Activated CD8-positive, alpha-beta memory T cell treated with anti-CD3 and anti-CD28 coated beads, Interleukin-2, amount 10 ng/mL, durations not matched to agents 7 days and 5 days (primary cell): ENCODE measurements at regions not wholly inside any gene's neighbourhood (a gene's known extent, or its start where the extent isn't known, plus 50 kb on each side); places are given as distances from the start of the nearest gene placed in this dataset.

ENCODE experiments used
- ATAC-seq: fragments of 150-1000 bp; cut with Tn5 transposase; one replicate; pipeline ENCODE4 v1.10.0; 2021; ENCODE audit warnings: moderate library complexity
- CTCF ChIA-PET: fragments of 350-600 bp; sonication (Branson Sonifier 250); formaldehyde crosslinking; loops from one replicate; lab custom pipeline; 2021; ENCODE audit warnings: antibody characterized with exemption; lab: Charles Lee
- DNase-seq: peaks from one replicate; pipeline ENCODE4 v3.0.0-alpha.2; 2020
- H3K27ac Mint-ChIP-seq: one replicate; pipeline ENCODE4 v1.8.0; 2021; ENCODE audit warnings: mild to moderate bottlenecking, mixed read lengths
- H3K27me3 Mint-ChIP-seq: one replicate; pipeline ENCODE4 v1.8.0; 2021; ENCODE audit warnings: mixed read lengths
- H3K36me3 Mint-ChIP-seq: one replicate; pipeline ENCODE4 v1.8.0; 2021; ENCODE audit warnings: mild to moderate bottlenecking, mixed read lengths
- H3K4me1 Mint-ChIP-seq: one replicate; pipeline ENCODE4 v1.8.0; 2021; ENCODE audit warnings: mixed read lengths
- H3K4me3 Mint-ChIP-seq: one replicate; pipeline ENCODE4 v1.8.0; 2021; ENCODE audit warnings: mild to moderate bottlenecking, moderate library complexity, mixed read lengths
- H3K9me3 Mint-ChIP-seq: one replicate; pipeline ENCODE4 v1.8.0; 2022; ENCODE audit warnings: low read depth, mixed read lengths

GRCh38 chr7:116329686-116330503, 119.6 kb downstream of the TES start:
- no peak for ATAC-seq

GRCh38 chr7:116331020-116331419, 120.7 kb downstream of the TES start:
- no peak overlapping the region for H3K27ac Mint-ChIP-seq
- DNase-seq (no peak), ATAC-seq (no peak)
- H3K27me3 Mint-ChIP-seq: peaks cover 38% of the 10 kb centered on the region
- no peak overlapping the region for H3K4me3 Mint-ChIP-seq
- CTCF ChIA-PET: no interaction called here
- no peaks in the 10 kb centered on the region for H3K4me1 Mint-ChIP-seq
- H3K36me3 Mint-ChIP-seq: no peaks in the 10 kb centered on the region
- no peaks in the 10 kb centered on the region for H3K9me3 Mint-ChIP-seq

More at GRCh38 chr7:116329686-116330503, 119.6 kb downstream of the TES start:
- no peaks in the 10 kb centered on the region for H3K9me3 Mint-ChIP-seq
- H3K27me3 Mint-ChIP-seq: peaks cover 36% of the 10 kb centered on the region
- CTCF ChIA-PET: no interaction called here
- no peak overlapping the region for H3K27ac Mint-ChIP-seq
- no peaks in the 10 kb centered on the region for H3K4me1 Mint-ChIP-seq
- no peak for DNase-seq
- H3K36me3 Mint-ChIP-seq: no peaks in the 10 kb centered on the region
- no peak overlapping the region for H3K4me3 Mint-ChIP-seq

DNA sequence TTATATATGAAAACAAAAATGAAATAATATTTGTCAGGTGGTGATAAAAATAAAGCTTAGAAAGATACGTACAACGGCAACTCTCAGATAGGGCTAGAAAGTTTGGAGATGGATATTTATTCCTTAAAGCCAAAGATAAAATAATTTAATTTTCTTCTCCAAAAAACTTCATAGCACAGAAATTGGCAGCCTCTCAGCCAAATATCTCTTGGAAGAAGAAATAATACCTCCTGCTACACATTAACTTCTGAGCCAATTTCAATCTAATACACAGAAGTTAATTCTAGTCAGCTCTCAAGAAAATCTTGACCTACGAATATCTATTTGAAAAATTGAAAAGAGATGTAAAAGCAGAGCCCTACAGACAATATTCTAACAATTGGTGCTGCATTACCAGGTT, 122.4 kb downstream of the TES start:
- CTCF ChIA-PET: no interaction called here

GRCh38 chr7:116334555-116334954, 124.2 kb downstream of the TES start:
- Mint-ChIP-seq H3K27ac (no peak overlapping the region), H3K4me1 (no peaks in the 10 kb centered on the region), H3K27me3 (peaks cover 43% of the 10 kb centered on the region), H3K9me3 (no peaks in the 10 kb centered on the region), H3K36me3 (no peaks in the 10 kb centered on the region), H3K4me3 (no peak overlapping the region)
- no peak for DNase-seq
- ATAC-seq: no peak
- CTCF ChIA-PET: no interaction called here

More for the DNA sequence above, 122.4 kb downstream of the TES start:
- Mint-ChIP-seq H3K27ac (no peak overlapping the region), H3K4me1 (no peaks in the 10 kb centered on the region), H3K36me3 (no peaks in the 10 kb centered on the region), H3K4me3 (no peak overlapping the region), H3K27me3 (peaks cover 38% of the 10 kb centered on the region), H3K9me3 (no peaks in the 10 kb centered on the region)
- no peak for ATAC-seq
- DNase-seq: no peak

DNA sequence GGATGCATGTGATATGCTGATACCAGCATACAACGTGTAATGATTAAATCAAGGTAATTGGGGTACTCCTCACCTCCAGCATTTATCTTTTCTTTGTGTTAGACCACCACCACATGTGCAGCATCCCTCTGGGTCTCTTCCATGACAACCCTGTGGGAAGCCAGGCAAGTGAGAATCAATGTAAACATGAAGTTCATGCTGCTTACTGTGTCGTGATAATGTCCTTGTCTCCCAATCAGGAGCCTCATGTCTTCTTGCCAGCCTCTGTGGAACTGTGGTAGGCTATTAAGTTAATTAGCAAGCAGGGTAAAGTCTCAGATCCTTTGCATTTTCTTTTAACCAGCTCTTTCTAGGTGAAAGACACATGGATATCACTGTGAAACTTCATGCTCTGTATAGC, 126.7 kb downstream of the TES start:
- CTCF ChIA-PET: no interaction called here
- no peak for ATAC-seq
- no peaks in the 10 kb centered on the region for H3K9me3 Mint-ChIP-seq

DNA sequence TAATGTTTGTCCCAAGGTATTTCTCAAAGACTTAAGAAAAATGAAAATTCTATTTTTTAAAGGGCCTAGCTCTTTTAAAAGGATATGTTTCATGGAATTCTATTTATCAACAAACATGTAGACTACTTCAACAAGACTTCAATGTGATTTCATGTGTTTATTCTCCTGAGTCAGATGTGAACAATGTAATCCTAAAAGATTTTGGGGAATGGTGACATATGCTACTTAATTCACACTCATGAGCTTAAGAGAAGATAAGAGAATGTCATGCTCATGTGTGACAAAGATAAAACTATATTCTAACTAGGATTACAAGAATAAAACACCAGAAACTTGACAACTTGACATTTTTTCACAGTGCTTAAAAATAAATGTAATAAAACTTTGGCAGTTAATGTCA, 127.5 kb downstream of the TES start:
- H3K4me3 Mint-ChIP-seq: no peak overlapping the region
- DNase-seq: no peak

More for the DNA sequence above, 126.7 kb downstream of the TES start:
- Mint-ChIP-seq H3K27me3 (peaks cover 35% of the 10 kb centered on the region), H3K4me3 (no peak overlapping the region), H3K36me3 (no peaks in the 10 kb centered on the region), H3K4me1 (peaks cover 5% of the 10 kb centered on the region), H3K27ac (no peak overlapping the region)
- DNase-seq: no peak

DNA sequence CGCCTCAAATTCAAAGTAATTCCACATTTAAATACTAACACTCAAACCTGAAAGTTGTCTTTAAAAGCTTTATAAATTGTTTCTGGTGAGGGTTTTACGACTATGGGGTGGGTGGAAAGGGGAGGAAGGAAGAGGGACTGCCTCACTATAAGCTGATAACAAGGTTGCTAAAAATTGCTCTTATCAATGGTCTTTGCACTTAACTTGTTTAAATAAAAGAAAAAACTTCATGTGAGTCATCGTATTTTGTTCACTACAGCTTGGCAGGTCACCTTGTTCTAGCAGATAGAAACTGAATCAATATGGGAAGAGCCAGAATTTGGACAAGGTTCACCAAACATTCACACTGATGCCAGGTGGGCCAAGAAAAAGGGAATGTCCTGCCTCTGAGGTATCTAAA, 129.2 kb downstream of the TES start:
- Mint-ChIP-seq H3K27me3 (peaks cover 33% of the 10 kb centered on the region), H3K36me3 (no peaks in the 10 kb centered on the region), H3K4me1 (peaks cover 8% of the 10 kb centered on the region), H3K27ac (no peak overlapping the region), H3K4me3 (no peak overlapping the region), H3K9me3 (no peaks in the 10 kb centered on the region)
- CTCF ChIA-PET: no interaction called here
- ATAC-seq: no peak
- no peak for DNase-seq

More for the DNA sequence above, 127.5 kb downstream of the TES start:
- Mint-ChIP-seq H3K9me3 (no peaks in the 10 kb centered on the region), H3K27me3 (peaks cover 31% of the 10 kb centered on the region), H3K27ac (no peak overlapping the region), H3K36me3 (no peaks in the 10 kb centered on the region), H3K4me1 (peaks cover 8% of the 10 kb centered on the region)
- CTCF ChIA-PET: no interaction called here
- no peak for ATAC-seq

DNA sequence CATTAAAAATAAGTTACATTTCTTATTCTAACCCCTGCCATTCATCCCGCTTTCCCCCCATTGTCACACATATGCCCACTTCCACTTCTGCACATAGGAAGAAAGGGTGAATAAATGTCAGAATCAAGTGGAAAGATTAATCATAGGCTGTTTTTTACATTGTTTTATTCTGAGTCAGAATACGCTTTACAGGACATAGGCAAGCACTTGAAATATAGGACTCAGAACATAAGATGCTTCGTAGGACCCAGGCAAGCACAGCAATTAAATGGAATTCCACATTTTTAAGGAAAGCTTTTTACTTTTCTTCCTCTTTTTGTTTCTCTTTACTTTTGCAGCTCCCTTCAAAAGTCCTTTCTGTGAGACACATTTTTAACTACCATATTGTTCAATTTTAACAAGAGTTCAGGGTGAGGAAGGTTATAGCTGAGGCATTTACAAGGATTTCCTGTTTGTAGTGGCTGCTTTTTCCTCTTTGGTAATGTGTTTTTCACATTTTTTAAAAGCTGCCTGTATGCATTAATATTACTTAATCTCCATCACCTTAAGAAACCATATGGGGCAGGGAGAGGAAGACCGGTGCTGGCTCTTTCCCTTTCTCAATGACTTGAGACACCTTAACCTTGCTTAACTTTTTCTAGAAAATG, 130.0 kb downstream of the TES start:
- CTCF ChIA-PET: no interaction called here
- no peak overlapping the region for H3K4me3 Mint-ChIP-seq
- peaks cover 36% of the 10 kb centered on the region for H3K27me3 Mint-ChIP-seq
- no peaks in the 10 kb centered on the region for H3K9me3 Mint-ChIP-seq
- ATAC-seq: no peak
- no peaks in the 10 kb centered on the region for H3K36me3 Mint-ChIP-seq
- DNase-seq: no peak
- H3K4me1 Mint-ChIP-seq: peaks cover 8% of the 10 kb centered on the region
- H3K27ac Mint-ChIP-seq: no peak overlapping the region

DNA sequence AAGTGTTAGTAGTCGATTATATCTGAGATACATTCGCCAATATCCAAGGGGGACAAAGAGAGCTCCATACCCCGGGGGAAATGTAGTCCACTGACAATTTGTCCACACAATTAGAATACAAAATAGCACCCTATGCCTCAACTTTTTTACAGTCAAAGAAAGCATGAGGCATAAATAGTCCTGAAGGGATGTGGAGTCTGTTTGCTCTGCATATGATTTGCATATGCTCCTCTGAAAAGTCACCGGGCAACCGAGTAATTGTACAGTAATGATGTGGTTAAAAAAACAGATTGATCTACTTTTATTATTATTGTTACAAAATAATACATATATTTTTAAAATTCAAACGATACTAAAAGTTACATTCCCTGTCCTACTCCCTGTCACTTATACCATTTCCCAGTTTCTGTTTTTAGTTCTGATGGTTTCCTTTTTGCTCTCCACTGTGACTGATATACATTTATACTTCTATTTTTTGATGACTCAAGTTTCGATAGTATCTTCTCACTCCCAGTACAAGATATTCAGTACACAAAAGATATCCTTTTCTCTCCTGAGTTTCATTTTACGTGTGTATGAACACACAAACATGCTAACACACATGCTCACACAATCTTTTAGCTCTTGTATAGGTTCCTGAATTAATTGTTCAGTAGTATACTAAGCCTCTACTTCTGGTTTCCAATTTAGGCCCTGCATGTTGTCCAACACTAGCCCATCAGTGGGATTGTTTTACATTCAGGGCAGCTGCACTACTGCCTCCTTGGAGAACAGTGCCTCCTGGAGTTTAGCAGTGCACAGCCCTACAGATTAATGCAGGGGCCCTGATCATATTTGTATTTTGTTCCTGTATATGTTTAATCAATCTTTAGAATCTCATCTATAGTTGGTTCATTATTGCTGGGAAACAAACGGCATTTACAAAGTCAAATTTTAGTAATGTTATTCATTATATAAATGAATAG, 130.9 kb downstream of the TES start:
- no peak for DNase-seq
- H3K4me3 Mint-ChIP-seq: no peak overlapping the region
- CTCF ChIA-PET: interaction anchor here (1.3 kb wide), 1 partner anchor 161 kb away, joined by 3 read pairs; no protein-coding TSS in a partner anchor

DNA sequence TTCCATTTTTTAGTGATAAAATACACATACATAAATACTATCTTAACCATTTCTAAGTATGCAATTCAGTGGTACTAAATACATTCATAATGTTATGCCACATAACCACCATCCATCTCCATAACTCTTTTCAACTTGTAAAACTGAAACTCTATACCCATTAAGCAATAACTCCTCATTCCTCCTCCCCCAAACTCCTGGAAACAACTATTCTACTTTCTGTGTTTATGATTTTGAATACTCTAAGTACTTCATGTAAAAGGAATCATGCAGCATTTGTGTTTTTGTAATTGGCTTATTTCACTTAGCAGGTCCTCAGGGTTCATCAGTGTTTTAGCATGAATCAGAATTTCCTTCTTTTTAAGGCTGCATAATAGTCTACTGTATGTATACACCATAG, 131.8 kb downstream of the TES start:
- Mint-ChIP-seq H3K4me1 (peaks cover 8% of the 10 kb centered on the region), H3K36me3 (no peaks in the 10 kb centered on the region), H3K27me3 (peaks cover 36% of the 10 kb centered on the region), H3K4me3 (no peak overlapping the region), H3K27ac (no peak overlapping the region), H3K9me3 (no peaks in the 10 kb centered on the region)
- no peak for ATAC-seq
- CTCF ChIA-PET: interaction anchor here (1.3 kb wide), 1 partner anchor 160 kb away, joined by 3 read pairs; no protein-coding TSS in a partner anchor
- no peak for DNase-seq

More for the DNA sequence above, 130.9 kb downstream of the TES start:
- peaks cover 36% of the 10 kb centered on the region for H3K27me3 Mint-ChIP-seq
- no peaks in the 10 kb centered on the region for H3K9me3 Mint-ChIP-seq
- no peak overlapping the region for H3K27ac Mint-ChIP-seq
- peaks cover 8% of the 10 kb centered on the region for H3K4me1 Mint-ChIP-seq
- H3K36me3 Mint-ChIP-seq: no peaks in the 10 kb centered on the region
- ATAC-seq: no peak

GRCh38 chr7:116347151-116347832, 137.0 kb downstream of the TES start:
- peaks cover 25% of the 10 kb centered on the region for H3K27me3 Mint-ChIP-seq
- peaks cover under 1% of the 10 kb centered on the region for H3K4me1 Mint-ChIP-seq
- no peaks in the 10 kb centered on the region for H3K9me3 Mint-ChIP-seq
- no peak overlapping the region for H3K27ac Mint-ChIP-seq
- H3K4me3 Mint-ChIP-seq: no peak overlapping the region
- CTCF ChIA-PET: no interaction called here
- ATAC-seq (no peak), DNase-seq (no peak)
- H3K36me3 Mint-ChIP-seq: no peaks in the 10 kb centered on the region

- H3K36me3 Mint-ChIP-seq: no peaks in the 10 kb centered on the region
- H3K27ac Mint-ChIP-seq: no peak overlapping the region
- no peak overlapping the region for H3K4me3 Mint-ChIP-seq
- peaks cover 21% of the 10 kb centered on the region for H3K27me3 Mint-ChIP-seq
- no peaks in the 10 kb centered on the region for H3K9me3 Mint-ChIP-seq
- no peak for DNase-seq
- H3K4me1 Mint-ChIP-seq: no peaks in the 10 kb centered on the region
- CTCF ChIA-PET: no interaction called here
- no peak for ATAC-seq
These were observed 138.0 kb downstream of the TES start for GRCh38 chr7:116348346-116348745.

DNA sequence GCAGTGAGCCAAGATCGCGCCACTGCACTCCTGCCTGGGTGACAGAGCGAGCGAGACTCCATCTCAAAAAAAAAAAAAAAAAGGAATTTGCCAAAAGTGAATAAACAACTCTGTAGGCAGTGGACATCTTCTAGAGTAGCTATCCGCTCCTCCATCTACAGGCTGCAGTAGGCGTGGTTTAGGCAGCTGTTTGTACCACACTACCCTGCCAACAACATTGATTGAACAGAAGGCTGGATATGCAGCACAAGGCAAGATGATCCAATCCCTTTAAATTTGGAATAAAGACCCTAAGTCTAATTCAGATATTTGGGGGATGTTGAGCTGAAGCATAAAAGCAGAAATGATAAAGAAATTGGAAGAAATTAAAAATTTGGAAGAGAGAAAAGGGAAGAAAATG, 141.6 kb downstream of the TES start:
- ATAC-seq (no peak), DNase-seq (no peak)
- H3K4me1 Mint-ChIP-seq: no peaks in the 10 kb centered on the region
- H3K9me3 Mint-ChIP-seq: no peaks in the 10 kb centered on the region
- H3K27ac Mint-ChIP-seq: no peak overlapping the region
- CTCF ChIA-PET: no interaction called here
- H3K4me3 Mint-ChIP-seq: no peak overlapping the region
- peaks cover 19% of the 10 kb centered on the region for H3K27me3 Mint-ChIP-seq
- no peaks in the 10 kb centered on the region for H3K36me3 Mint-ChIP-seq
